Esophagus squamous epithelium (tissue), 4 donors: ENCODE measurements at regions not wholly inside any gene's neighbourhood (a gene's known extent, or its start where the extent isn't known, plus 50 kb on each side); places are given as distances from the start of the nearest gene placed in this dataset.

ENCODE experiments used
- POLR2A ChIP-seq, 4 donors: fragments of 450-650 bp; IDR thresholded peaks; one replicate each; pipeline ENCODE4 v1.6.1; 2017; ENCODE audit warnings: antibody characterized with exemption in 4 of 4, mild to moderate bottlenecking in 4 of 4, moderate library complexity in 3 of 4
- TF ChIP-seq, protein P1 (sequence below), 6 experiments: fragments of 450-650 bp in 4 of 6; fragments of 200-600 bp in 2 of 6; sonication (generic) in 2 of 6; IDR thresholded peaks; one replicate each; pipeline ENCODE4 v1.5.1; 2016 to 2019; ENCODE audit warnings: antibody characterized with exemption in 6 of 6, mild to moderate bottlenecking in 4 of 6, moderate library complexity in 4 of 6

DNA sequence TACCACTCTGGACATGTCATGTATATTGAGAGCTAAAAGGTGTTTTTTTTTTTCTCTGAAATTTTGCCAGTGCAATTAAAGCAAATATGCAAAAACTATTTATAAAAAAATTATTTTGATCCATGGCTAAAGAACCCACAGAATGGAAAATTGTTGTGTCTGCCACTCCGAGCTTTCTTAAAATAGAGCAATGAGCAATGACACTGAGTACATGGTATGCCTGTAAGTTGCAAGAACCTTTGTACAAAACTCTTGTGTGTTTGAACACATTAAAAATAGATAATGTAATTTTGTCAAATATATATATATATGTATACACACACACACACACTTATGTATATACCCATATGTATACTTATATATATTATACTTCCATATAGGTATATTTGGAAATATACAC lies 1530.9 kb upstream of the B3GALT2 start:
- TF ChIP-seq, protein P1, sequence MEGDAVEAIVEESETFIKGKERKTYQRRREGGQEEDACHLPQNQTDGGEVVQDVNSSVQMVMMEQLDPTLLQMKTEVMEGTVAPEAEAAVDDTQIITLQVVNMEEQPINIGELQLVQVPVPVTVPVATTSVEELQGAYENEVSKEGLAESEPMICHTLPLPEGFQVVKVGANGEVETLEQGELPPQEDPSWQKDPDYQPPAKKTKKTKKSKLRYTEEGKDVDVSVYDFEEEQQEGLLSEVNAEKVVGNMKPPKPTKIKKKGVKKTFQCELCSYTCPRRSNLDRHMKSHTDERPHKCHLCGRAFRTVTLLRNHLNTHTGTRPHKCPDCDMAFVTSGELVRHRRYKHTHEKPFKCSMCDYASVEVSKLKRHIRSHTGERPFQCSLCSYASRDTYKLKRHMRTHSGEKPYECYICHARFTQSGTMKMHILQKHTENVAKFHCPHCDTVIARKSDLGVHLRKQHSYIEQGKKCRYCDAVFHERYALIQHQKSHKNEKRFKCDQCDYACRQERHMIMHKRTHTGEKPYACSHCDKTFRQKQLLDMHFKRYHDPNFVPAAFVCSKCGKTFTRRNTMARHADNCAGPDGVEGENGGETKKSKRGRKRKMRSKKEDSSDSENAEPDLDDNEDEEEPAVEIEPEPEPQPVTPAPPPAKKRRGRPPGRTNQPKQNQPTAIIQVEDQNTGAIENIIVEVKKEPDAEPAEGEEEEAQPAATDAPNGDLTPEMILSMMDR (IDR thresholded peaks at IDR 0.05), result no peak
- TF ChIP-seq POLR2A (IDR thresholded peaks at IDR 0.05), result no peak
